RWPE2 (cell line): ENCODE measurements at regions not wholly inside any gene's neighbourhood (a gene's known extent, or its start where the extent isn't known, plus 50 kb on each side); places are given as distances from the start of the nearest gene placed in this dataset.
"Not testable (repeated sequence)": the region's sequence is repeated elsewhere in the genome, so short reads cannot be mapped to it uniquely, and the experiment has no call there.

ENCODE experiments used
- ATAC-seq: fragments of 200-7000 bp; cut with Tn5 transposase; 3 replicates; pipeline ENCODE4 v1.9.1; 2021; ENCODE audit warnings: low read depth
- DNase-seq: peaks from one replicate; pipeline ENCODE4 v3.0.0-alpha.2; 2020; ENCODE audit warnings: low spot score
- H3K27ac ChIP-seq: fragments of 450-650 bp; 2 replicates; pipeline ENCODE4 v1.5.1; 2017; ENCODE audit warnings: mild to moderate bottlenecking; ENCODE audit not compliant: poor library complexity, severe bottlenecking
- H3K27me3 ChIP-seq: fragments of 250-450 bp; sonication (Bioruptor Pico); 2 replicates; pipeline ENCODE4 v1.5.1; 2021; ENCODE audit warnings: mild to moderate bottlenecking, moderate library complexity; ENCODE audit not compliant: insufficient read depth, poor library complexity, severe bottlenecking
- H3K36me3 ChIP-seq: fragments of 250-450 bp; sonication (Bioruptor Pico); 2 replicates; pipeline ENCODE4 v1.5.1; 2020; ENCODE audit warnings: low read depth, mild to moderate bottlenecking, moderate library complexity
- H3K4me1 ChIP-seq: fragments of 250-450 bp; sonication (Bioruptor Pico); 2 replicates; pipeline ENCODE4 v1.5.1; 2021; ENCODE audit warnings: mild to moderate bottlenecking, moderate library complexity; ENCODE audit not compliant: insufficient read depth, poor library complexity, severe bottlenecking
- H3K4me3 ChIP-seq: fragments of 250-450 bp; sonication (Bioruptor Pico); 2 replicates; pipeline ENCODE4 v1.5.1; 2021; ENCODE audit warnings: mild to moderate bottlenecking, moderate library complexity; ENCODE audit not compliant: severe bottlenecking
- H3K9me3 ChIP-seq: fragments of 250-450 bp; sonication (Bioruptor Pico); 2 replicates; pipeline ENCODE4 v1.5.1; 2021; ENCODE audit warnings: mild to moderate bottlenecking, moderate library complexity; ENCODE audit not compliant: severe bottlenecking
- TF ChIP-seq, protein P1 (sequence below): fragments of 450-650 bp; IDR thresholded peaks from one replicate; pipeline ENCODE4 v1.5.1; 2017; ENCODE audit warnings: mild to moderate bottlenecking, moderate library complexity; ENCODE audit not compliant: poor library complexity, severe bottlenecking

DNA sequence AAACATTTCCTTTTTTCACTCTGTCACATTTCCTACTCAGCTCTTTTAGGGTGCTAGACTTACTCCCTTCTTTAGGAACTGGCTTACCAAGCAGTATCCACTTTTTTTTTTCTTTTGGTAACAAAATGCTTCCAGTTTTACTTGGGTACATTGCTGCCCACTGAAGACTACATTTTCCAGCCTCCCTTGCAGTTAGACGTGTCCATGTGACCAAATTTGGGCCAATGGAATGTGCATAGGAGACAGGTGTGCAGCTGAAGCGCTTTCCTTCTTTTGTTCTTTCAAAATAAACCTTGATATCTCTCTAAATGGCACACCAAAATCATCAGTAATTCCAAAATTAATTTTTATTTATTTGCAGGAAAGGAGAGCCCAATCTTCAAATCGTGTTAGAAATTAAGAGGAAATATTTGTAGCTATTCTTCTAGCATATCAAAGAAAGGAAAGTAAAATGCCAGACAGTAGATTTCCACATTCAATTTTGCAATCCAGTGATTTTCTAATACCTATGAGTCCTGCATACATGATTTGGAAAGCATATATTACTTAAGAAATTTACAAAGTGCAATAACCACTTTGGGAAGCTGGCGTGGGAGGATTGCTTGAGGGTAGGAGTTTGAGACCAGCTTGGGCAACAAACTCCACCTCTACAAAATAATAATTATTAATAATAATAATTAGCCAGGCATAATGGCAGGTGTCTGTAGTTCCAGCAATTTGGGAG lies 422.0 kb upstream of the FRG2C start:
- TF ChIP-seq, protein P1, sequence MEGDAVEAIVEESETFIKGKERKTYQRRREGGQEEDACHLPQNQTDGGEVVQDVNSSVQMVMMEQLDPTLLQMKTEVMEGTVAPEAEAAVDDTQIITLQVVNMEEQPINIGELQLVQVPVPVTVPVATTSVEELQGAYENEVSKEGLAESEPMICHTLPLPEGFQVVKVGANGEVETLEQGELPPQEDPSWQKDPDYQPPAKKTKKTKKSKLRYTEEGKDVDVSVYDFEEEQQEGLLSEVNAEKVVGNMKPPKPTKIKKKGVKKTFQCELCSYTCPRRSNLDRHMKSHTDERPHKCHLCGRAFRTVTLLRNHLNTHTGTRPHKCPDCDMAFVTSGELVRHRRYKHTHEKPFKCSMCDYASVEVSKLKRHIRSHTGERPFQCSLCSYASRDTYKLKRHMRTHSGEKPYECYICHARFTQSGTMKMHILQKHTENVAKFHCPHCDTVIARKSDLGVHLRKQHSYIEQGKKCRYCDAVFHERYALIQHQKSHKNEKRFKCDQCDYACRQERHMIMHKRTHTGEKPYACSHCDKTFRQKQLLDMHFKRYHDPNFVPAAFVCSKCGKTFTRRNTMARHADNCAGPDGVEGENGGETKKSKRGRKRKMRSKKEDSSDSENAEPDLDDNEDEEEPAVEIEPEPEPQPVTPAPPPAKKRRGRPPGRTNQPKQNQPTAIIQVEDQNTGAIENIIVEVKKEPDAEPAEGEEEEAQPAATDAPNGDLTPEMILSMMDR: no peak
- Histone ChIP-seq H3K4me1 (no peaks in the 10 kb centered on the region), H3K27me3 (no peaks in the 10 kb centered on the region), H3K36me3 (no peaks in the 10 kb centered on the region), H3K9me3 (no peaks in the 10 kb centered on the region), H3K27ac (no peak overlapping the region), H3K4me3 (no peak overlapping the region)
- no peak for DNase-seq
- ATAC-seq: no peak

DNA sequence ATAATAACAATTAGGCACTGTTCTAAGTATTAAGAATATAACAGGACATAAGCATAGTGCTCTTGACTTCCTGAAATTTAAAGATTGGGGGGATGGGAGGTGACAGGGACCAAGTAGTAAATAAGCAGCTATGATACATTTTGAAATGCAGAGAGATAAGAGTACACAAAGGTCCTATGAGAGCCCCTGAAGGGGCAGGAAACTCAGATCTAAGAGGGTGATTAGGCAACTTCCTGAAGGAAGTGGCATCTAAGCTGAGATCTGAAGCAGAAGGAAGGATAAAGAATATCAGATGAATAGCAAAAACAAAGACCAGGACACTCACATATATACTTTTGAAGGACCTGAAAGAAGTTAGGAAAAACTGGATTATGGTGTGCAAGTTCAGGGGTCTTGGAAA lies 415.2 kb upstream of the FRG2C start:
- H3K36me3 ChIP-seq: no peaks in the 10 kb centered on the region
- no peaks in the 10 kb centered on the region for H3K4me1 ChIP-seq
- H3K9me3 ChIP-seq: no peaks in the 10 kb centered on the region
- ATAC-seq: no peak
- H3K27me3 ChIP-seq: no peaks in the 10 kb centered on the region
- H3K4me3 ChIP-seq: no peak overlapping the region
- TF ChIP-seq, protein P1: no peak
- H3K27ac ChIP-seq: no peak overlapping the region
- DNase-seq: no peak

DNA sequence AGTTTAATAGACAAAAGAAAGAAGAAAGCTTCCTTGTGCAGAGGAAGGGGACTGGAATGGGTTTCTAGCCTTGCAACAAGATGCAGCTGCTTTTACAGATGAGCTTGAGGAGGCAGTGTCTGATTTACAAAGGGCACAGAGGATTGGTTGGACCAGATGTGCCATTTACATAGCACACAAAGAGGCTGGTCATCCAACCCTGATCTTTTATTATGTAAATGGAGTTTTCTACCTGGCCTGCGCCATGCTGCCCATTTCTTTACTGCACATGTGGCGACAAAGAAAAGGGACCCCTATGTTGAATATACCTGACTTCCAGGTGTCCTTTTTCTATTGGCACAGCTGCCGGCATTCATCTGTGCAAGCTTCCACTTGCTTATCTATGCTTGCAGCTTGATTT lies 409.4 kb upstream of the FRG2C start:
- H3K4me3 ChIP-seq: no peak overlapping the region
- H3K36me3 ChIP-seq: no peaks in the 10 kb centered on the region
- TF ChIP-seq, protein P1: no peak
- DNase-seq (no peak), ATAC-seq (no peak)
- no peaks in the 10 kb centered on the region for H3K4me1 ChIP-seq
- H3K27ac ChIP-seq: no peak overlapping the region
- H3K27me3 ChIP-seq: no peaks in the 10 kb centered on the region
- H3K9me3 ChIP-seq: no peaks in the 10 kb centered on the region

DNA sequence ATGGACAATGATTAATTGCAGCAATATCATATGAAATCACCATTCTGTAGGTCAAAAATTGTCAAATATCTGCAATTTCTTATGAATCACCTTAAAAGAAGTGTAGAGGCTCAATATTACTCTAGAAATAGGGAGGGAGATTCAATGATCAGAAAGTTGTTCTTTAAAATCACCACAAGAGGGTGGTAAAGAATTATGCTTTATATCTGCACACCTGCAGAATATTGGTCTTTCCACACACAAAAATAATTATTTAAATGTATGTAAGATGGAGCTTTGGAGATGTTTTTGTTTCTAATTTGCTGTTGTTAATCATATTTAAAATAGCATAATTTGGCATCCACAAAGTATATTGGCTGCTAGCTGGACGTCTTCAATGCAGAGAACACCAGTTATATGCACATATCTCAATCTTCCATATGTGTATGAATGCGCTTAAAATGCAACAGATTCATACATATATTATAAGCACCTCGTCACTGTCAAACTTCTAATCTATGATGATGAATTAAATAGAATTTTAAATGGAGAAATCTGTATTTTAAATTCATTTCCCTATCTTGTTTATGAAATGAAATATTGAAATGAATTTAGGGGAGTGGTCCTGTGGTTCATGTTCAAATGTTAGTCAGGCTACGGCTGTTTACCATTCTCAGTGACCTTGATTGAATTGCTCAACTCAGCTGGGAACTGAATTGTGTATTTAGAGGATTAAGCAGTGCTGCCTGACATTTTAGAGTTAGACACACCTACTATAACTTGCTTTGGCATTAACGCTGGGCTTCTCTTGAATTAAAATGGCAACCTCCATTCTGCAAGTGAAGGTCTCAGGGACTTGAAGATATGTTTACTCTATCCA lies 405.1 kb upstream of the FRG2C start:
- TF ChIP-seq, protein P1: peak; percentile 57
- ATAC-seq: 0 out of 3 replicates have a peak, but pooled peaks have one; percentile 50
- H3K9me3 ChIP-seq, H3K27ac ChIP-seq, H3K4me3 ChIP-seq, H3K36me3 ChIP-seq, H3K4me1 ChIP-seq, H3K27me3 ChIP-seq, DNase-seq: not testable (repeated sequence)

DNA sequence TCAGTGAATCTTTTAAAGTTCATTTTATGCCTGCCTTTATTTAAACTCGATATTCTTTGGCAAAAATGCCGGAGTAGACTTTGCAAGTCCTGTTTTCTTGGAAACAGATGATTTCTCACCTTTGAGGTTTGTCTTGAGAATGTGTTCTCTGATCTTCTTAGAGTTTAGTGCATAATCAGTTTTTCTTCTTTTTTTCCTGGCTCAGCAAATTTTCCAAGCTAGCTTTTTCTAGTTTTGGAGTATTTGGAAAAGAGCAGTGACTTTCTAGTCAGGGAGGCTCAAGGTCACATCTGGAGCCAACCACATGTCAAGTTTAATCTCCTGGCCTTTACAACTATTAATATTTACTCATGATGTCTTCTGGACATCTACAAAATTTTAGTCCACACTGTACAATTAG lies 403.2 kb upstream of the FRG2C start:
- H3K9me3 ChIP-seq, H3K27ac ChIP-seq, ATAC-seq, DNase-seq, H3K27me3 ChIP-seq, H3K4me3 ChIP-seq, H3K36me3 ChIP-seq, H3K4me1 ChIP-seq: not testable (repeated sequence)
